ENCODE measurements at regions not wholly inside any gene's neighbourhood (a gene's known extent, or its start where the extent isn't known, plus 50 kb on each side); places are given as distances from the start of the nearest gene placed in this dataset.

DNA sequence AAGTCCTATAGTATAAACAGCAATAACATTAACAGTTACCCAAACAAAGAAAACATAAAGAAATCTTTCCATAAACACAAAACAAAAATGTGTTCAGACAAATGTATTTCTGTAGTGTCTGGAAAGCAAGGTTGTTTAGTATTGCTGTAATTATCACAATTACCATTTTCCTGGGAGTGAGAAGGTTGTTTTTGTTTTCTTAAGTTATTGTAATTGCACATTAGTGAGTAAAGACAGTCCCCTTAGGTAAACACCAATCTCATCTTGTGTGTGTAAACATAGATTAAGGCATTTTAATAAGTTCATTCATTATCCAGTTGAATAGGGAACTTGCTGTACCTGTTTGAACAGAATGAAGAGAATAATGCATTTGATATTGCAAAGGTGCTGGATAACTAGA lies 356.9 kb upstream of the ADGRL4 start:
- Histone ChIP-seq H4K20me1 (replicated peaks in 1 of 2; ENCODE audit: control insufficient read depth in 1 of 2, insufficient read depth in 2 of 2, low read length in 2 of 2) (no peaks in the 10 kb centered on the region), H2AK5ac (ENCODE audit: low read depth, low read length) (no peak overlapping the region), H3K4me2 (ENCODE audit: insufficient read depth in 1 of 2, low read depth in 2 of 2, low read length in 2 of 2) (no peak overlapping the region), H3K18ac (ENCODE audit: extremely low read depth, low read length) (no peak overlapping the region), H3K23me2 (ENCODE audit: low read depth, low read length) (no peaks in the 10 kb centered on the region), H4K91ac (replicated peaks; ENCODE audit: insufficient read length, low read length) (no peak overlapping the region), H4K5ac (ENCODE audit: insufficient read length, low read depth, low read length) (no peak overlapping the region), H3K36me3 (ENCODE audit: control insufficient read depth in 2 of 4, insufficient read depth in 4 of 4, low read length in 3 of 4) (no peaks in the 10 kb centered on the region), H2BK5ac (ENCODE audit: low read depth, low read length) (no peak overlapping the region), H3K4me3 (ENCODE audit: extremely low read depth in 1 of 4, insufficient read depth in 2 of 4, low read depth in 3 of 4, low read length in 4 of 4) (no peak overlapping the region), H3K14ac (ENCODE audit: insufficient read length) (no peak overlapping the region), H3K9me3 (ENCODE audit: insufficient read depth in 2 of 2, low read depth in 1 of 2, low read length in 1 of 2) (no peaks in the 10 kb centered on the region), H3K56ac (replicated peaks; ENCODE audit: insufficient read length, low read depth, low read length) (no peak overlapping the region), H3K27me3 (replicated peaks in 1 of 4; ENCODE audit: control insufficient read depth in 3 of 4, extremely low read depth in 1 of 4, insufficient read depth in 3 of 4, low read length in 3 of 4) (no peaks in the 10 kb centered on the region), H3K23ac (ENCODE audit: insufficient read length) (no peak overlapping the region), H3K4me1 (replicated peaks in 1 of 4; ENCODE audit: control insufficient read depth in 3 of 4, insufficient read depth in 4 of 4, low read length in 3 of 4) (peaks cover 0 to 5% (median 0%) of the 10 kb centered on the region in 4 experiments; a peak in 1 of 7 replicates), H3K79me1 (ENCODE audit: low read depth, low read length) (no peaks in the 10 kb centered on the region), H3K4ac (replicated peaks; ENCODE audit: insufficient read length, low read depth, low read length) (no peak overlapping the region), H3K9ac (replicated peaks in 1 of 4; ENCODE audit: extremely low read depth in 1 of 4, low read depth in 3 of 4, low read length in 3 of 4) (no peak overlapping the region), H2AFZ (ENCODE audit: low read length) (no peak overlapping the region), H2BK12ac (ENCODE audit: low read depth, low read length) (no peak overlapping the region), H3K79me2 (ENCODE audit: control insufficient read depth in 1 of 2, insufficient read depth in 2 of 2, low read length in 2 of 2) (no peaks in the 10 kb centered on the region), H2BK120ac (replicated peaks; ENCODE audit: low read depth, low read length) (no peak overlapping the region), H3K27ac (ENCODE audit: low read depth, low read length) (no peak overlapping the region), H2BK15ac (ENCODE audit: low read length) (no peak overlapping the region), H4K8ac (ENCODE audit: extremely low read depth, insufficient read depth, low read length) (no peak overlapping the region), H2BK20ac (ENCODE audit: low read length) (no peak overlapping the region)
- DNase-seq (ENCODE audit: low read depth in 1 of 2, low spot score in 2 of 2) (no peak), FAIRE-seq (no peak)
- CTCF ChIA-PET (ENCODE audit: partially characterized antibody), result interaction anchor here (2.1 to 5.7 kb wide), 2 partner anchors 11 to 15 kb away, joined by 5 to 38 read pairs; no protein-coding TSS in a partner anchor
- POLR2A ChIA-PET (ENCODE audit: partially characterized antibody), result no interaction called here
- TF ChIP-seq TAF7 (optimal IDR thresholded peaks at IDR 0.05; ENCODE audit: borderline replicate concordance, low read depth, low read length), result no peak

All from H1 (cell line).